ENCODE measurements at regions not wholly inside any gene's neighbourhood (a gene's known extent, or its start where the extent isn't known, plus 50 kb on each side); places are given as distances from the start of the nearest gene placed in this dataset.

GRCh38 chr16:79317521-79317920, 283.0 kb downstream of the MAF start:
- Histone ChIP-seq H3K9me3 (ENCODE audit: insufficient read depth, low read length) (no peaks in the 10 kb centered on the region), H3K4me1 (ENCODE audit: insufficient read depth, insufficient read length) (peaks cover 3% of the 10 kb centered on the region), H3K27me3 (ENCODE audit: insufficient read depth, insufficient read length) (no peaks in the 10 kb centered on the region), H3K36me3 (ENCODE audit: insufficient read depth, insufficient read length, low read length) (no peaks in the 10 kb centered on the region), H3K9ac (ENCODE audit: insufficient read length, low read depth) (no peak overlapping the region), H3K4me3 (ENCODE audit: insufficient read length, low read depth) (no peak overlapping the region)
- TF ChIP-seq SUZ12 (IDR thresholded peaks at IDR 0.05; ENCODE audit: extremely low read depth, insufficient read depth, insufficient read length) (no peak), YY1 (IDR thresholded peaks at IDR 0.05; ENCODE audit: insufficient read depth, insufficient read length) (no peak), ZNF274 (IDR thresholded peaks at IDR 0.05; ENCODE audit: low read depth, low read length) (no peak)
- no peak for DNase-seq (ENCODE audit: low read depth, low spot score)

GRCh38 chr16:79317026-79317425, 283.5 kb downstream of the MAF start:
- no peaks in the 10 kb centered on the region for H3K9me3 ChIP-seq (ENCODE audit: insufficient read depth, low read length)
- DNase-seq (ENCODE audit: low read depth, low spot score), result no peak
- H3K4me1 ChIP-seq (ENCODE audit: insufficient read depth, insufficient read length), result peaks cover 3% of the 10 kb centered on the region
- H3K27me3 ChIP-seq (ENCODE audit: insufficient read depth, insufficient read length), result no peaks in the 10 kb centered on the region
- no peak overlapping the region for H3K9ac ChIP-seq (ENCODE audit: insufficient read length, low read depth)
- H3K36me3 ChIP-seq (ENCODE audit: insufficient read depth, insufficient read length, low read length), result no peaks in the 10 kb centered on the region
- H3K4me3 ChIP-seq (ENCODE audit: insufficient read length, low read depth), result no peak overlapping the region
- TF ChIP-seq ZNF274 (IDR thresholded peaks at IDR 0.05; ENCODE audit: low read depth, low read length) (no peak), YY1 (IDR thresholded peaks at IDR 0.05; ENCODE audit: insufficient read depth, insufficient read length) (no peak), SUZ12 (IDR thresholded peaks at IDR 0.05; ENCODE audit: extremely low read depth, insufficient read depth, insufficient read length) (no peak)

GRCh38 chr16:79316004-79316458, 284.5 kb downstream of the MAF start:
- no peak for DNase-seq (ENCODE audit: low read depth, low spot score)
- Histone ChIP-seq H3K36me3 (ENCODE audit: insufficient read depth, insufficient read length, low read length) (no peaks in the 10 kb centered on the region), H3K4me1 (ENCODE audit: insufficient read depth, insufficient read length) (peaks cover 6% of the 10 kb centered on the region), H3K9me3 (ENCODE audit: insufficient read depth, low read length) (no peaks in the 10 kb centered on the region), H3K9ac (ENCODE audit: insufficient read length, low read depth) (no peak overlapping the region), H3K4me3 (ENCODE audit: insufficient read length, low read depth) (no peak overlapping the region), H3K27me3 (ENCODE audit: insufficient read depth, insufficient read length) (no peaks in the 10 kb centered on the region)
- TF ChIP-seq YY1 (IDR thresholded peaks at IDR 0.05; ENCODE audit: insufficient read depth, insufficient read length) (no peak), ZNF274 (IDR thresholded peaks at IDR 0.05; ENCODE audit: low read depth, low read length) (no peak), SUZ12 (IDR thresholded peaks at IDR 0.05; ENCODE audit: extremely low read depth, insufficient read depth, insufficient read length) (no peak)

GRCh38 chr16:79312502-79312901, 288.0 kb downstream of the MAF start:
- H3K9ac ChIP-seq (ENCODE audit: insufficient read length, low read depth), result no peak overlapping the region
- no peaks in the 10 kb centered on the region for H3K27me3 ChIP-seq (ENCODE audit: insufficient read depth, insufficient read length)
- DNase-seq (ENCODE audit: low read depth, low spot score), result no peak
- no peaks in the 10 kb centered on the region for H3K36me3 ChIP-seq (ENCODE audit: insufficient read depth, insufficient read length, low read length)
- peaks cover 3% of the 10 kb centered on the region for H3K4me1 ChIP-seq (ENCODE audit: insufficient read depth, insufficient read length)
- TF ChIP-seq YY1 (IDR thresholded peaks at IDR 0.05; ENCODE audit: insufficient read depth, insufficient read length) (no peak), SUZ12 (IDR thresholded peaks at IDR 0.05; ENCODE audit: extremely low read depth, insufficient read depth, insufficient read length) (no peak), ZNF274 (IDR thresholded peaks at IDR 0.05; ENCODE audit: low read depth, low read length) (no peak)
- H3K9me3 ChIP-seq (ENCODE audit: insufficient read depth, low read length), result no peaks in the 10 kb centered on the region
- H3K4me3 ChIP-seq (ENCODE audit: insufficient read length, low read depth), result no peak overlapping the region

GRCh38 chr16:79310710-79311109, 289.8 kb downstream of the MAF start:
- Histone ChIP-seq H3K36me3 (ENCODE audit: insufficient read depth, insufficient read length, low read length) (no peaks in the 10 kb centered on the region), H3K4me1 (ENCODE audit: insufficient read depth, insufficient read length) (peaks cover 3% of the 10 kb centered on the region), H3K27me3 (ENCODE audit: insufficient read depth, insufficient read length) (peaks cover 6% of the 10 kb centered on the region), H3K9me3 (ENCODE audit: insufficient read depth, low read length) (no peaks in the 10 kb centered on the region), H3K9ac (ENCODE audit: insufficient read length, low read depth) (no peak overlapping the region), H3K4me3 (ENCODE audit: insufficient read length, low read depth) (no peak overlapping the region)
- DNase-seq (ENCODE audit: low read depth, low spot score), result no peak
- TF ChIP-seq ZNF274 (IDR thresholded peaks at IDR 0.05; ENCODE audit: low read depth, low read length) (no peak), SUZ12 (IDR thresholded peaks at IDR 0.05; ENCODE audit: extremely low read depth, insufficient read depth, insufficient read length) (no peak), YY1 (IDR thresholded peaks at IDR 0.05; ENCODE audit: insufficient read depth, insufficient read length) (no peak)

GRCh38 chr16:79309606-79310005, 290.9 kb downstream of the MAF start:
- TF ChIP-seq YY1 (IDR thresholded peaks at IDR 0.05; ENCODE audit: insufficient read depth, insufficient read length) (no peak), SUZ12 (IDR thresholded peaks at IDR 0.05; ENCODE audit: extremely low read depth, insufficient read depth, insufficient read length) (no peak), ZNF274 (IDR thresholded peaks at IDR 0.05; ENCODE audit: low read depth, low read length) (no peak)
- peaks cover 6% of the 10 kb centered on the region for H3K27me3 ChIP-seq (ENCODE audit: insufficient read depth, insufficient read length)
- no peak overlapping the region for H3K4me3 ChIP-seq (ENCODE audit: insufficient read length, low read depth)

GRCh38 chr16:79307214-79307613, 293.3 kb downstream of the MAF start:
- TF ChIP-seq YY1 (IDR thresholded peaks at IDR 0.05; ENCODE audit: insufficient read depth, insufficient read length), result no peak
- TF ChIP-seq ZNF274 (IDR thresholded peaks at IDR 0.05; ENCODE audit: low read depth, low read length), result no peak
- no peak for TF ChIP-seq SUZ12 (IDR thresholded peaks at IDR 0.05; ENCODE audit: extremely low read depth, insufficient read depth, insufficient read length)

More at GRCh38 chr16:79309606-79310005, 290.9 kb downstream of the MAF start:
- Histone ChIP-seq H3K9ac (ENCODE audit: insufficient read length, low read depth) (no peak overlapping the region), H3K4me1 (ENCODE audit: insufficient read depth, insufficient read length) (peaks cover 3% of the 10 kb centered on the region), H3K36me3 (ENCODE audit: insufficient read depth, insufficient read length, low read length) (no peaks in the 10 kb centered on the region), H3K9me3 (ENCODE audit: insufficient read depth, low read length) (no peaks in the 10 kb centered on the region)
- no peak for DNase-seq (ENCODE audit: low read depth, low spot score)

More at GRCh38 chr16:79307214-79307613, 293.3 kb downstream of the MAF start:
- Histone ChIP-seq H3K4me1 (ENCODE audit: insufficient read depth, insufficient read length) (peaks cover 3% of the 10 kb centered on the region), H3K9me3 (ENCODE audit: insufficient read depth, low read length) (no peaks in the 10 kb centered on the region), H3K27me3 (ENCODE audit: insufficient read depth, insufficient read length) (peaks cover 6% of the 10 kb centered on the region), H3K36me3 (ENCODE audit: insufficient read depth, insufficient read length, low read length) (no peaks in the 10 kb centered on the region), H3K9ac (ENCODE audit: insufficient read length, low read depth) (no peak overlapping the region), H3K4me3 (ENCODE audit: insufficient read length, low read depth) (no peak overlapping the region)
- DNase-seq (ENCODE audit: low read depth, low spot score), result no peak
